Retinal pigment epithelial cell (primary cell): ENCODE measurements at regions not wholly inside any gene's neighbourhood (a gene's known extent, or its start where the extent isn't known, plus 50 kb on each side); places are given as distances from the start of the nearest gene placed in this dataset.
"Not testable (repeated sequence)": the region's sequence is repeated elsewhere in the genome, so short reads cannot be mapped to it uniquely, and the experiment has no call there.

Experiments used
- DNase-seq: peaks from one replicate; pipeline ENCODE4 v3.0.0-alpha.2; 2010; ENCODE audit warnings: low read depth
- H3K4me3 ChIP-seq: 2 replicates; pipeline ENCODE4 v1.5.1; 2011; ENCODE audit warnings: mild to moderate bottlenecking, low read length, control low read depth, moderate library complexity
- TF ChIP-seq, protein P1 (sequence below): conservative IDR thresholded peaks from 2 replicates; pipeline ENCODE4 v1.5.1; 2011; ENCODE audit warnings: low read depth, low read length, control low read depth, inconsistent platforms

DNA sequence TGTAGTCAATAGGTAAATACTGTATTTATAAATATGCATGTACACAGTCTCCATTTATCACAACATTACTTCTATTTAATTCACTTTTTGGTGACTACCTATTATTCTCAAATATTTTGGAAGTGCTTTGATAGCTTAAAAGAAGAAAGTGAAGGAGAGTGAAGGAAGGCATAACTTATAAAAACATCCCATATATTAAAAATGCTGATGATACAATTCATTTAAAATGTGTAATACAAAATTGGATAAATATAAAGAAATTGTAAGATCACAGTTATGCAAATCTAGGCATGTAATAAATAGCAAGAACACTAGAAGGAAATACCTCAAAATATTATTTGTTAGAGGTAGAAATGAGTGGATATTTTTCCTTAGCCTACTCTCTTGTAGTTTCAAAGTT, 111.6 kb upstream of the ADTRP start:
- TF ChIP-seq, protein P1, sequence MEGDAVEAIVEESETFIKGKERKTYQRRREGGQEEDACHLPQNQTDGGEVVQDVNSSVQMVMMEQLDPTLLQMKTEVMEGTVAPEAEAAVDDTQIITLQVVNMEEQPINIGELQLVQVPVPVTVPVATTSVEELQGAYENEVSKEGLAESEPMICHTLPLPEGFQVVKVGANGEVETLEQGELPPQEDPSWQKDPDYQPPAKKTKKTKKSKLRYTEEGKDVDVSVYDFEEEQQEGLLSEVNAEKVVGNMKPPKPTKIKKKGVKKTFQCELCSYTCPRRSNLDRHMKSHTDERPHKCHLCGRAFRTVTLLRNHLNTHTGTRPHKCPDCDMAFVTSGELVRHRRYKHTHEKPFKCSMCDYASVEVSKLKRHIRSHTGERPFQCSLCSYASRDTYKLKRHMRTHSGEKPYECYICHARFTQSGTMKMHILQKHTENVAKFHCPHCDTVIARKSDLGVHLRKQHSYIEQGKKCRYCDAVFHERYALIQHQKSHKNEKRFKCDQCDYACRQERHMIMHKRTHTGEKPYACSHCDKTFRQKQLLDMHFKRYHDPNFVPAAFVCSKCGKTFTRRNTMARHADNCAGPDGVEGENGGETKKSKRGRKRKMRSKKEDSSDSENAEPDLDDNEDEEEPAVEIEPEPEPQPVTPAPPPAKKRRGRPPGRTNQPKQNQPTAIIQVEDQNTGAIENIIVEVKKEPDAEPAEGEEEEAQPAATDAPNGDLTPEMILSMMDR: no peak
- DNase-seq: no peak
- H3K4me3 ChIP-seq: no peak overlapping the region

DNA sequence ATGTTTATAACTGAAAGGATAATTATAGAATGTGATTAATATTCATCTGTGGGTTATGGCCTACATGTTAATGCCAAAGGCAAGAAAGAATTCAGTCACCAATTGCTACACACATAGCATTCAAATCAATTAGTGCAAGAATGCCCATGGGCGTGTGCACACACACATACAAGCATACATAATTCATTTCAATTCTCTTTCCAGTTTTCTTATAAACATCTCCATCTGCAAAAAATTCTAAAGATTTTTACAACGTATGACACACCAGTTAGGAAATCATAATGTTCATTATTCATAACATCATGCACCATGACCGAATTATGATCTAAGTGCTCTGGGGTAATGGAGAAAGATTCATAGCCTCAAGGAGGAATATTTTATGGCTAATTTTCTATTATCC, 111.0 kb upstream of the ADTRP start:
- DNase-seq: no peak
- no peak overlapping the region for H3K4me3 ChIP-seq
- TF ChIP-seq, protein P1: no peak

DNA sequence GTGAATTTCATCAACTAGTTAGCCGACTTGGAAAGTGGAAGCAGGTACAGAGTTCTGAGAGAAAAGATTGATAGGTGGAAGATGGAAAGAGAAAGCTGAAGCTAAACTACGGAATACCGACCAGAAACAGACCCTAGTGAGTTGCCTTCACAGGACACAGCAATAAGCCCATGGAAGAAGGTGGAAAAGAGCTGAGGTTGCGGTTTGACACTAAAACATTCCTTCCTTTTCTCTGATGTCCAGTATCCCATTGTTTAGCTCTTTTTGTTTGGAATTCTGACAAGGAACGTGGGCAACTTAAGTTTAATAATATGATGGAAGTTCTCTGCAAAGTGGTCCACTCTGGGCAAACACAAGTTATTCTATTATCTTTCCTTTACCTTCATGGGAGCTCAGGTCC, 110.1 kb upstream of the ADTRP start:
- H3K4me3 ChIP-seq: no peak overlapping the region
- no peak for DNase-seq
- TF ChIP-seq, protein P1: no peak

DNA sequence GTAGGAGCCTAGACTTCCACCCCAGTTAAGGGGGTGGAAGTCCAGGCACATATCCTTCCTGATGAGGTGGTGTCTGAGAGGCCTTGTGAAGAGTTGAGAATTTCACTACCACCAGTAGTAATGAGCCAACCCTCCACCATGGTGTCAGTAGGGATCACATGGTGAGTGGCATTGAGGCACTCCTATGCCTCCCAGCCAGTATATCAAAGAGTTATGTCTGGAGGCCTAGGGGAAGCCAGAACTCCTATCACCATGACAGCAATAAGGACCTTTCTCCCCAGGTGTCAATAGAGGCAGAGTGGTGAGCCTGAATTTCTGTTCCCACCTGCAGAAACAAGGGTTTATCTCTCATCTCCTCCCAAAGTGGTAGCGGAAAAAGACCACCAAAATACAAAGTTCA, 106.6 kb upstream of the ADTRP start:
- H3K4me3 ChIP-seq: no peak overlapping the region
- TF ChIP-seq, protein P1: no peak
- no peak for DNase-seq

DNA sequence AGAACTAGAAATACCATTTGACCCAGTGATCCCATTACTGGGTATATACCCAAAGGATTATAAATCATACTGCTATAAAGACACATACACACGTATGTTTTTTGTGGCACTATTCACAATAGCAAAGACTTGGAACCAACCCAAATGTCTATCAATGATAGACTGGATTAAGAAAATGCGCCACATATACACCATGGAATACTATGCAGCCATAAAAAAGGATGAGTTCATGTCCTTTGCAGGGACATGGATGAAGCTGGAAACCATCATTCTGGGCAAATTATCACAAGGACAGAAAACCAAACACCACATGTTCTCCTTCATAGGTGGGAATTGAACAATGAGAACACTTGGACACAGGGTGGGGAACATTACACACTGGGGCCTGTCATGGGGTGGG, 104.9 kb upstream of the ADTRP start:
- H3K4me3 ChIP-seq, DNase-seq: not testable (repeated sequence)

DNA sequence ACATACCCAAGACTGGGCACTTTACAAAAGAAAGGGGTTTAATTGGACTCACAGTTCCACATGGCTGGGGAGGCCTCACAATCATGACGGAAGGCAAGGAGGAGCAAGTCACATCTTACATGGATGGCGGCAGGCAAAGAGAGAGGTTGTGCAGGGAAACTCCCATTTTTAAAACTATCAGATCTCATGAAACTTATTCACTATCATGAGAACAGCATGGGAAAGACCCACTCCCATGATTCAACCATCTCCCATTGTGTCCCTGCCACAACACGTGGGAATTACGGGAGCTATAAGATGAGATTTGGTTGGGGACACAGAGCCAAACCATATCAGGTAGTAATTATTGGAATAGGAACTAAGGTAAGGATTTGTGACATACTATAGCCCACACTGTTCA, 101.6 kb upstream of the ADTRP start:
- not testable (repeated sequence) for H3K4me3 ChIP-seq, DNase-seq

DNA sequence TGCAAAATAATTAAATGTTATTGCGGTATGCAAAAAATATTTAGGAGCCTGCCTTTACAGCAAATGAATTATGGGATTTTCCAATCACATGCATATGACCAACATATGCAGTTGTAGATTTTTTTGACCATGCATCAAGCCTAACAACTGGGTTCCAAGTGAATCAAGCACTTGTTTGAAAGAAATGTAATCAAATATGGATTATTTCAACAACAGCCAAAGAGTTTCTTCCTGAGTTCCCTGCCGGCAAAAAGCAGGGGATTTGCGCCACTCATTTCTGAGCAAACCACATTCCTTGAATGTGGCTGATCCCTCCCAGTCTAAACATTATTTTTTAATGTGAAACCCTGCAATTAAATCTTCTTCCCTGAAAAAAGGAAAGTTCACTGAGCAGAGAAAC, 100.1 kb upstream of the ADTRP start:
- H3K4me3 ChIP-seq: no peak overlapping the region
- TF ChIP-seq, protein P1: no peak
- DNase-seq: peak; percentile 65

DNA sequence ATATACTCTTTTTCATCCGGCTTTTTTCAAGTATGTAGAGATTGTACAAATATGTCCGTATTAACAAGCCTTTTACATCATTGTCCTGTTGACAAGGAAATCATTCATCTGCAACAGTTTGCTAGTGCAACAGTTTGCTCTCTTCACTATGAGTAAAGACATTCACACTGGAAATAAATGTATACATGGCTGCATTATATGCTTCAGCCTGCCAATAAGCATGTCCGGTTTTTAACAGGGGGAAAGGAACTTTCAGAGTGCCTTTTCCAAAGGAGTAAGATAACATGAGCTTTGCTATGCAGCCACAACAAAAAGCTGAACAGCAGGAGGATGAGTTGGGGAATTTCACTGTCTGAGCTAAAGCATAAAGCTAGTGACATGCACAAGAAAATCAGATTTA, 99.4 kb upstream of the ADTRP start:
- H3K4me3 ChIP-seq: no peak overlapping the region
- DNase-seq: no peak
- TF ChIP-seq, protein P1: no peak
